ENCODE measurements at regions not wholly inside any gene's neighbourhood (a gene's known extent, or its start where the extent isn't known, plus 50 kb on each side); places are given as distances from the start of the nearest gene placed in this dataset.

DNA sequence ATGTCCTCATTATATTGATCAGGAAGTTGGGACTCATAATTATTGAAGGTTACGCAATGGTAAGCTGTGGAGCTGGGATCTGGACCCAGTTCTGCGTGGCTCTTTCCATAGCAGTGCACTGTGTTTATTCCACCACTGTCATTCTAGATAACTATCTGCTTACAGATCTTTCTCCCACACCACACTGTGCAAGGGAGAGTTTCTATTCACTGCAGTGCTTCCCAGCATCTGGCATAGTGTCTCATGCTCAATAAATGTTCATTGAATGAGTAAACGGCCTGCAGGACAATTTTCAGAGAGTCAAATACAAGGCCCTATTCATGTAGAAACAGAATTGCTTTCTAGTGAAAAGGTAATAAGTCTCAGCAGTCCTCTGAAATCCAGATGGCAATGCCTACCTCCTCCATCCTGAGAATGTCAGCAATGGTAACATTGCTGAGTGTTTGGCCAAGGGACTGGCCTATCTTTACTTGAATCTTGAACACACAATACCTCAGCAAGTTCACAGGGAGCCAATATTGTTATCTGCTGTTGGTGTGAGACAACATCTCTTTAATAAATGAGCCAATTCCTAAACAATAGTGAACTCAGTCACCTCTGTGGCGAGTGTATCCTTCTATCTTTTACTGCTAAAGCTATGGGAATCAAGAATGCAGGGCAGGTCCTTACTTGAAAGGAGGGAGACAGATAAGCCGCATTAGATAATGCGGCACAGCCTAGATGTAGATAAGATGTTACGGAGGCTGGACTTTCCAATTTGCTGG, 332.4 kb upstream of the PRICKLE1 start:
- Mint-ChIP-seq H3K27me3 (ENCODE audit: insufficient read depth, low read depth) (peaks cover 5% of the 10 kb centered on the region), H3K36me3 (no peaks in the 10 kb centered on the region), H3K4me3 (no peak overlapping the region), H3K9me3 (no peaks in the 10 kb centered on the region), H3K27ac (no peak overlapping the region), H3K4me1 (no peaks in the 10 kb centered on the region)
- Histone ChIP-seq H3K27me3 (no peaks in the 10 kb centered on the region), H3K36me3 (no peaks in the 10 kb centered on the region), H2AFZ (replicated peaks) (no peak overlapping the region), H3K4me3 (no peak overlapping the region), H3F3A (ENCODE audit: low read depth) (no peaks in the 10 kb centered on the region), H3K4me1 (no peaks in the 10 kb centered on the region), H3K27ac (no peak overlapping the region), H3K4me2 (no peak overlapping the region), H3K9me3 (ENCODE audit: low read depth) (no peaks in the 10 kb centered on the region), H3K79me2 (ENCODE audit: low read depth) (no peaks in the 10 kb centered on the region), H3K9ac (no peak overlapping the region), H4K20me1 (ENCODE audit: low read depth) (no peaks in the 10 kb centered on the region)
- TF ChIP-seq EZH2 (IDR thresholded peaks at IDR 0.05) (no peak), EZH2phosphoT487 (IDR thresholded peaks at IDR 0.05) (no peak)
- TF ChIP-seq, protein P1, sequence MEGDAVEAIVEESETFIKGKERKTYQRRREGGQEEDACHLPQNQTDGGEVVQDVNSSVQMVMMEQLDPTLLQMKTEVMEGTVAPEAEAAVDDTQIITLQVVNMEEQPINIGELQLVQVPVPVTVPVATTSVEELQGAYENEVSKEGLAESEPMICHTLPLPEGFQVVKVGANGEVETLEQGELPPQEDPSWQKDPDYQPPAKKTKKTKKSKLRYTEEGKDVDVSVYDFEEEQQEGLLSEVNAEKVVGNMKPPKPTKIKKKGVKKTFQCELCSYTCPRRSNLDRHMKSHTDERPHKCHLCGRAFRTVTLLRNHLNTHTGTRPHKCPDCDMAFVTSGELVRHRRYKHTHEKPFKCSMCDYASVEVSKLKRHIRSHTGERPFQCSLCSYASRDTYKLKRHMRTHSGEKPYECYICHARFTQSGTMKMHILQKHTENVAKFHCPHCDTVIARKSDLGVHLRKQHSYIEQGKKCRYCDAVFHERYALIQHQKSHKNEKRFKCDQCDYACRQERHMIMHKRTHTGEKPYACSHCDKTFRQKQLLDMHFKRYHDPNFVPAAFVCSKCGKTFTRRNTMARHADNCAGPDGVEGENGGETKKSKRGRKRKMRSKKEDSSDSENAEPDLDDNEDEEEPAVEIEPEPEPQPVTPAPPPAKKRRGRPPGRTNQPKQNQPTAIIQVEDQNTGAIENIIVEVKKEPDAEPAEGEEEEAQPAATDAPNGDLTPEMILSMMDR (IDR thresholded peaks at IDR 0.05): no peak
- DNase-seq (ENCODE audit: low spot score): no peak

GRCh38 chr12:42919691-42920090, 330.1 kb upstream of the PRICKLE1 start:
- peaks cover 2% of the 10 kb centered on the region for H3K27me3 Mint-ChIP-seq (ENCODE audit: insufficient read depth, low read depth)
- H2AFZ ChIP-seq (replicated peaks): no peak overlapping the region
- H3K4me3 ChIP-seq: no peak overlapping the region
- H3K27ac ChIP-seq: no peak overlapping the region
- no peaks in the 10 kb centered on the region for H3K4me1 ChIP-seq
- TF ChIP-seq EZH2 (IDR thresholded peaks at IDR 0.05) (no peak), EZH2phosphoT487 (IDR thresholded peaks at IDR 0.05) (no peak)
- TF ChIP-seq, protein P1 (IDR thresholded peaks at IDR 0.05): no peak
- H3K9me3 ChIP-seq (ENCODE audit: low read depth): no peaks in the 10 kb centered on the region
- no peaks in the 10 kb centered on the region for H3K27me3 ChIP-seq
- H3K9me3 Mint-ChIP-seq: no peaks in the 10 kb centered on the region
- DNase-seq (ENCODE audit: low spot score): no peak
- H3K36me3 Mint-ChIP-seq: no peaks in the 10 kb centered on the region
- H3K9ac ChIP-seq: no peak overlapping the region
- H3F3A ChIP-seq (ENCODE audit: low read depth): no peaks in the 10 kb centered on the region
- H3K36me3 ChIP-seq: no peaks in the 10 kb centered on the region
- H3K79me2 ChIP-seq (ENCODE audit: low read depth): no peaks in the 10 kb centered on the region
- no peaks in the 10 kb centered on the region for H3K4me1 Mint-ChIP-seq
- no peak overlapping the region for H3K4me3 Mint-ChIP-seq
- no peak overlapping the region for H3K27ac Mint-ChIP-seq
- H4K20me1 ChIP-seq (ENCODE audit: low read depth): no peaks in the 10 kb centered on the region
- no peak overlapping the region for H3K4me2 ChIP-seq

DNA sequence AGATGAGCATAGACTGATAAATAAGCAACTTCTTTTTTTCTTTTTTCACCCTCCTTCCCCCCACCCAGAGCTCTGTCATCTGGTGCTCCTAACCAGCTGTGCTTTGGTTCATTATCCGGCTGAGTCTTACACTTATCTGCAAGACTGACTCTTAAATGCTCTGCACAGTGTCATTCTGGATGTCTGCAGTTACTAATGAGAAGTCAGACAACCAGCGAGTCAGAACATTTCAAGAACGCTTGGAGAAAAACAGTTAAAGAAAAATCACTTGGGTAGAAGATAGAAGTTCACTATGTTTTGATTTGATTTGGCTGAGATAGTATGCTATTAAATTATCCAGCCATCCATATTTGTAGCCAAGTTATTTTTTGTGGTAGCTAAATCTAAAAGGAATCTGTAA, 328.9 kb upstream of the PRICKLE1 start:
- H2AFZ ChIP-seq (replicated peaks): no peak overlapping the region
- H3K27me3 Mint-ChIP-seq (ENCODE audit: insufficient read depth, low read depth): peaks cover 2% of the 10 kb centered on the region
- H3K4me1 ChIP-seq: no peaks in the 10 kb centered on the region
- H3K36me3 ChIP-seq: no peaks in the 10 kb centered on the region
- no peak overlapping the region for H3K4me3 Mint-ChIP-seq
- no peaks in the 10 kb centered on the region for H4K20me1 ChIP-seq (ENCODE audit: low read depth)
- H3K27ac ChIP-seq: no peak overlapping the region
- H3K4me2 ChIP-seq: no peak overlapping the region
- H3K27ac Mint-ChIP-seq: no peak overlapping the region
- no peaks in the 10 kb centered on the region for H3K9me3 Mint-ChIP-seq
- TF ChIP-seq, protein P1 (IDR thresholded peaks at IDR 0.05): no peak
- TF ChIP-seq EZH2 (IDR thresholded peaks at IDR 0.05) (no peak), EZH2phosphoT487 (IDR thresholded peaks at IDR 0.05) (no peak)
- no peak overlapping the region for H3K9ac ChIP-seq
- no peaks in the 10 kb centered on the region for H3K9me3 ChIP-seq (ENCODE audit: low read depth)
- H3K27me3 ChIP-seq: no peaks in the 10 kb centered on the region
- H3K36me3 Mint-ChIP-seq: no peaks in the 10 kb centered on the region
- H3K4me1 Mint-ChIP-seq: no peaks in the 10 kb centered on the region
- no peak overlapping the region for H3K4me3 ChIP-seq
- H3K79me2 ChIP-seq (ENCODE audit: low read depth): no peaks in the 10 kb centered on the region
- no peak for DNase-seq (ENCODE audit: low spot score)
- H3F3A ChIP-seq (ENCODE audit: low read depth): no peaks in the 10 kb centered on the region
